H1 (cell line): ENCODE measurements at regions not wholly inside any gene's neighbourhood (a gene's known extent, or its start where the extent isn't known, plus 50 kb on each side); places are given as distances from the start of the nearest gene placed in this dataset.

Experiments used
- SIX5 ChIP-seq: IDR thresholded peaks from 2 replicates; pipeline ENCODE4 v1.6.1; 2011; ENCODE audit warnings: mild to moderate bottlenecking, low read depth, low read length
- TF ChIP-seq, protein P1 (sequence below), 3 experiments: IDR thresholded peaks; 1 replicate in 2 of 3; 2 replicates in 1 of 3; pipeline versions ENCODE4 v1.5.1 to v1.6.1; 2011; ENCODE audit warnings: low read length in 3 of 3, mild to moderate bottlenecking in 3 of 3, inconsistent platforms in 2 of 3, low read depth in 1 of 3, moderate library complexity in 1 of 3; ENCODE audit not compliant: insufficient read depth in 1 of 3; ENCODE audit errors: control extremely low read depth in 1 of 3
- TF ChIP-seq, protein P2 (sequence below): IDR thresholded peaks from 2 replicates; pipeline ENCODE4 v1.6.1; 2012; ENCODE audit warnings: inconsistent platforms

DNA sequence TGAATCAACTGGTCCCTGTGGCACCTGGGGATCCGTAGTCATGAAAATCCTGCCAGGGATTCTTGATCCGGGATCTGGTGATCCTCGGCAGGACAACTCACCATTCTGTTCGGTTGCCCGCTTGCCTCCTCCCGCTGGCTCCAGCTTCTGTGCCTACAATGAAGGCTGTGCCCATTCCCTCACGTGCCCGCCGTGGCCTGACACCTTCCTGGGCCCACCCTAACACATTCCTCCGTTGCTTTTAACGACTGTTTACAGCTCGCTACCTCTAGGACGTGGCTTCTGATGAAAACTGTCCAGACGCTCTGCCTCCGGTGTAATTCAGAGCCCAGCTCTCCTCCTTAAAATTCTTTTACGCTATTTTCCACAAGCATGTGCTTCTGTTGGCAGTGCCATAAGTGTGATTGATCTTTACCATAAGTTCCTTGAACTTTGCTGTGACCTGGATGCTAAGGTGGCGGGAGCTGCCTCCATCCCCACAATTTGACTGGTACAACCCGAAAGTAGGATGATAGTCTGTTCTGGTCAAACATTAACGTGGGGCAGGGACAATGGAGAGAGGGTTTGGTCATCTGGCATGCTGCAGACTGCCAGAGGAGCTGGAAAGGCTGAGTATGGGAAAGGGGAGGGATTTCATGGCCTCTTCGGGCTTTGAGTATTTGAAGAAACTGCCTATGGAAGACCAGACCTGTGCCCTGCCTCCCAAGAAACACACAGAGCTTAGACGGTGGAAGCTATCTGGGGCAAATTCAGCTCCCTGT is 206.8 kb upstream of the TNP1 start:
- TF ChIP-seq, protein P1, sequence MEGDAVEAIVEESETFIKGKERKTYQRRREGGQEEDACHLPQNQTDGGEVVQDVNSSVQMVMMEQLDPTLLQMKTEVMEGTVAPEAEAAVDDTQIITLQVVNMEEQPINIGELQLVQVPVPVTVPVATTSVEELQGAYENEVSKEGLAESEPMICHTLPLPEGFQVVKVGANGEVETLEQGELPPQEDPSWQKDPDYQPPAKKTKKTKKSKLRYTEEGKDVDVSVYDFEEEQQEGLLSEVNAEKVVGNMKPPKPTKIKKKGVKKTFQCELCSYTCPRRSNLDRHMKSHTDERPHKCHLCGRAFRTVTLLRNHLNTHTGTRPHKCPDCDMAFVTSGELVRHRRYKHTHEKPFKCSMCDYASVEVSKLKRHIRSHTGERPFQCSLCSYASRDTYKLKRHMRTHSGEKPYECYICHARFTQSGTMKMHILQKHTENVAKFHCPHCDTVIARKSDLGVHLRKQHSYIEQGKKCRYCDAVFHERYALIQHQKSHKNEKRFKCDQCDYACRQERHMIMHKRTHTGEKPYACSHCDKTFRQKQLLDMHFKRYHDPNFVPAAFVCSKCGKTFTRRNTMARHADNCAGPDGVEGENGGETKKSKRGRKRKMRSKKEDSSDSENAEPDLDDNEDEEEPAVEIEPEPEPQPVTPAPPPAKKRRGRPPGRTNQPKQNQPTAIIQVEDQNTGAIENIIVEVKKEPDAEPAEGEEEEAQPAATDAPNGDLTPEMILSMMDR (IDR thresholded peaks at IDR 0.05; ENCODE audit: control extremely low read depth in 1 of 3, insufficient read depth in 1 of 3, low read depth in 1 of 3, low read length in 3 of 3): no peak
- no peak for TF ChIP-seq SIX5
- TF ChIP-seq, protein P2, sequence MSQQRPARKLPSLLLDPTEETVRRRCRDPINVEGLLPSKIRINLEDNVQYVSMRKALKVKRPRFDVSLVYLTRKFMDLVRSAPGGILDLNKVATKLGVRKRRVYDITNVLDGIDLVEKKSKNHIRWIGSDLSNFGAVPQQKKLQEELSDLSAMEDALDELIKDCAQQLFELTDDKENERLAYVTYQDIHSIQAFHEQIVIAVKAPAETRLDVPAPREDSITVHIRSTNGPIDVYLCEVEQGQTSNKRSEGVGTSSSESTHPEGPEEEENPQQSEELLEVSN: no peak
